Epithelial cell of proximal tubule (primary cell): ENCODE measurements at regions not wholly inside any gene's neighbourhood (a gene's known extent, or its start where the extent isn't known, plus 50 kb on each side); places are given as distances from the start of the nearest gene placed in this dataset.

Experiments used
- DNase-seq: peaks from one replicate; pipeline ENCODE4 v3.0.0-alpha.2; 2011; ENCODE audit warnings: low read depth
- H3K4me3 ChIP-seq: 2 replicates; pipeline ENCODE4 v1.5.1; 2011; ENCODE audit warnings: low read depth, mild to moderate bottlenecking, low read length
- CTCF ChIP-seq: conservative IDR thresholded peaks from 2 replicates; pipeline ENCODE4 v1.5.1; 2012; ENCODE audit warnings: low read depth, mild to moderate bottlenecking, low read length

GRCh38 chr2:38427054-38427453 is 50.0 kb upstream of the ATL2 start:
- H3K4me3 ChIP-seq = no peak overlapping the region
- no peak for TF ChIP-seq CTCF
- DNase-seq = no peak
